Esophagus squamous epithelium (tissue), 4 donors: ENCODE measurements at regions not wholly inside any gene's neighbourhood (a gene's known extent, or its start where the extent isn't known, plus 50 kb on each side); places are given as distances from the start of the nearest gene placed in this dataset.

ENCODE experiments used
- CTCF ChIP-seq, 6 experiments: fragments of 450-650 bp in 4 of 6; fragments of 200-600 bp in 2 of 6; sonication (generic) in 2 of 6; IDR thresholded peaks; one replicate each; pipeline ENCODE4 v1.5.1; 2016 to 2019; ENCODE audit warnings: antibody characterized with exemption in 6 of 6, mild to moderate bottlenecking in 4 of 6, moderate library complexity in 4 of 6
- POLR2A ChIP-seq, 4 donors: fragments of 450-650 bp; IDR thresholded peaks; one replicate each; pipeline ENCODE4 v1.6.1; 2017; ENCODE audit warnings: antibody characterized with exemption in 4 of 4, mild to moderate bottlenecking in 4 of 4, moderate library complexity in 3 of 4

- TF ChIP-seq CTCF (IDR thresholded peaks at IDR 0.05) = no peak
- TF ChIP-seq POLR2A (IDR thresholded peaks at IDR 0.05) = no peak
These were observed 2230.0 kb downstream of the MAT2B start for GRCh38 chr5:165735388-165735787.
